A549 (cell line): ENCODE measurements at regions not wholly inside any gene's neighbourhood (a gene's known extent, or its start where the extent isn't known, plus 50 kb on each side); places are given as distances from the start of the nearest gene placed in this dataset.

Source experiments
- ATAC-seq, 2 experiments: fragments of 200-7000 bp in 1 of 2; fragments of >200 bp in 1 of 2; cut with Nextera tagmentation in 1 of 2; cut with Tn5 transposase in 1 of 2; 3 replicates each; pipeline versions ENCODE4 v1.8.0 to v1.9.1; 2018 to 2020; ENCODE audit warnings: mild to moderate bottlenecking in 1 of 2, moderate library complexity in 1 of 2
- CTCF ChIA-PET: fragments of 300-600 bp; sonication (Branson Sonifier 250); formaldehyde crosslinking; extraction: SDS; loops from one replicate; lab custom pipeline; 2021; ENCODE audit warnings: antibody characterized with exemption, inconsistent platforms; lab: Yijun Ruan, JAX
- POLR2A ChIA-PET: fragments of 350-600 bp; formaldehyde crosslinking; extraction: SDS; loops from one replicate; lab custom pipeline; 2021; ENCODE audit warnings: antibody characterized with exemption, inconsistent platforms; lab: Yijun Ruan, JAX
- DNase-seq, 2 experiments: peaks; one replicate each; pipeline versions ENCODE4 v3.0.0 to v3.0.0-alpha.2; 2011 to 2016; ENCODE audit warnings: low read depth in 1 of 2, low spot score in 1 of 2
- FAIRE-seq: peaks from 2 replicates; lab custom pipeline; 2011; peaks lifted over from hg19 to GRCh38; lab: Jason Lieb, UNC
- H3K27ac ChIP-seq, 2 experiments: fragments of >200 bp; sonication (Bioruptor Twin); formaldehyde crosslinking; 3 replicates each; pipeline ENCODE4 v1.5.1; 2016 to 2017
- H3K4me1 ChIP-seq: fragments of >200 bp; sonication (Bioruptor Twin); formaldehyde crosslinking; 3 replicates; pipeline ENCODE4 v1.6.1; 2016
- H3K4me2 ChIP-seq: fragments of >200 bp; sonication (Bioruptor Twin); formaldehyde crosslinking; 3 replicates; pipeline ENCODE4 v1.6.1; 2016
- H3K4me3 ChIP-seq: fragments of >200 bp; sonication (Bioruptor Twin); formaldehyde crosslinking; 3 replicates; pipeline ENCODE4 v1.5.1; 2016
- H3K9me3 ChIP-seq: fragments of >200 bp; sonication (Bioruptor Twin); formaldehyde crosslinking; 3 replicates; pipeline ENCODE4 v1.6.1; 2016
- CHD4 ChIP-seq: fragments of 200-600 bp; sonication (generic); IDR thresholded peaks from 2 replicates; pipeline ENCODE4 v1.6.1; 2016; ENCODE audit warnings: antibody characterized with exemption, mild to moderate bottlenecking, borderline replicate concordance
- EHMT2 ChIP-seq: fragments of 200-600 bp; sonication (generic); IDR thresholded peaks from 2 replicates; pipeline ENCODE4 v1.6.1; 2016; ENCODE audit warnings: antibody characterized with exemption, low read depth, mild to moderate bottlenecking, moderate library complexity
- FOSB ChIP-seq: fragments of 250-450 bp; sonication (Bioruptor Pico); IDR thresholded peaks from 2 replicates; pipeline ENCODE4 v1.5.0; 2020; ENCODE audit warnings: mild to moderate bottlenecking, moderate library complexity
- FOXS1 ChIP-seq: fragments of 250-450 bp; sonication (Bioruptor Pico); IDR thresholded peaks from 2 replicates; pipeline ENCODE4 v1.5.0; 2020; ENCODE audit warnings: mild to moderate bottlenecking, moderate library complexity
- GATA3 ChIP-seq: IDR thresholded peaks from 2 replicates; pipeline ENCODE4 v1.6.1; 2012; ENCODE audit warnings: borderline replicate concordance
- HES2 ChIP-seq: fragments of >200 bp; sonication (Bioruptor Twin); formaldehyde crosslinking; IDR thresholded peaks from 2 replicates; pipeline ENCODE4 v1.6.1; 2016
- HEYL ChIP-seq: fragments of 250-450 bp; sonication (Bioruptor Pico); IDR thresholded peaks from 2 replicates; pipeline ENCODE4 v1.8.0; 2021; ENCODE audit warnings: mild to moderate bottlenecking, moderate library complexity
- HOXA7 ChIP-seq: fragments of 250-450 bp; sonication (Bioruptor Pico); IDR thresholded peaks from 2 replicates; pipeline ENCODE4 v1.5.0; 2020; ENCODE audit warnings: mild to moderate bottlenecking, moderate library complexity
- HOXB5 ChIP-seq: fragments of 250-450 bp; sonication (Bioruptor Pico); IDR thresholded peaks from 2 replicates; pipeline ENCODE4 v1.5.0; 2020; ENCODE audit warnings: mild to moderate bottlenecking, moderate library complexity
- JUN ChIP-seq, 2 experiments: fragments of >200 bp; sonication (Bioruptor Twin); formaldehyde crosslinking; IDR thresholded peaks; 2 replicates in 1 of 2; 3 replicates in 1 of 2; pipeline ENCODE4 v1.6.1; 2016 to 2017
- JUNB ChIP-seq: fragments of >200 bp; sonication (Bioruptor Twin); formaldehyde crosslinking; IDR thresholded peaks from 2 replicates; pipeline ENCODE4 v1.6.1; 2016
- MYC ChIP-seq: IDR thresholded peaks from 2 replicates; pipeline ENCODE4 v1.6.1; 2012; ENCODE audit warnings: mild to moderate bottlenecking, inconsistent platforms, low read length, improper control_type of control experiment, borderline replicate concordance
- PHF8 ChIP-seq: fragments of 200-600 bp; sonication (generic); IDR thresholded peaks from 2 replicates; pipeline ENCODE4 v1.6.1; 2016; ENCODE audit warnings: low read depth, mild to moderate bottlenecking, antibody characterized with exemption, moderate library complexity, borderline replicate concordance
- POLR2AphosphoS2 ChIP-seq: conservative IDR thresholded peaks from 2 replicates; pipeline ENCODE4 v1.6.1; 2012; ENCODE audit warnings: low read length, improper control_type of control experiment, inconsistent platforms
- REST ChIP-seq: fragments of 200-600 bp; sonication (generic); IDR thresholded peaks from 2 replicates; pipeline ENCODE4 v1.6.1; 2016; ENCODE audit warnings: antibody characterized with exemption, mild to moderate bottlenecking, moderate library complexity
- SMC3 ChIP-seq: fragments of >200 bp; sonication (Bioruptor Twin); formaldehyde crosslinking; IDR thresholded peaks from 3 replicates; pipeline ENCODE4 v1.6.1; 2018; ENCODE audit warnings: inconsistent platforms
- ZNF302 ChIP-seq: fragments of 250-450 bp; sonication (Bioruptor Pico); IDR thresholded peaks from 2 replicates; pipeline ENCODE4 v1.9.0; 2021; ENCODE audit warnings: inconsistent platforms, mild to moderate bottlenecking, moderate library complexity
- WGBS: methylation state at CpG from one replicate; pipeline ENCODE4 v1.1.6; 2017; ENCODE audit errors: missing lambda C conversion rate; 5-methylcytosine and 5-hydroxymethylcytosine counted together
- TF ChIP-seq, protein P1 (sequence below): fragments of 450-650 bp; IDR thresholded peaks from 2 replicates; pipeline ENCODE4 v1.6.1; 2014; ENCODE audit warnings: antibody characterized with exemption
- TF ChIP-seq, protein P2 (sequence below): fragments of >200 bp; sonication (Bioruptor Twin); formaldehyde crosslinking; IDR thresholded peaks from 3 replicates; pipeline ENCODE4 v1.6.1; 2016
- TF ChIP-seq, protein P3 (sequence below): IDR thresholded peaks from 2 replicates; pipeline ENCODE4 v1.6.1; 2012

GRCh38 chr1:106868828-106869227, 187.6 kb upstream of the PRMT6 start:
- H3K27ac ChIP-seq = no peak overlapping the region
- DNase-seq (no peak), FAIRE-seq (no peak), ATAC-seq (no peak)
- no peak for TF ChIP-seq FOXS1
- TF ChIP-seq, protein P1, sequence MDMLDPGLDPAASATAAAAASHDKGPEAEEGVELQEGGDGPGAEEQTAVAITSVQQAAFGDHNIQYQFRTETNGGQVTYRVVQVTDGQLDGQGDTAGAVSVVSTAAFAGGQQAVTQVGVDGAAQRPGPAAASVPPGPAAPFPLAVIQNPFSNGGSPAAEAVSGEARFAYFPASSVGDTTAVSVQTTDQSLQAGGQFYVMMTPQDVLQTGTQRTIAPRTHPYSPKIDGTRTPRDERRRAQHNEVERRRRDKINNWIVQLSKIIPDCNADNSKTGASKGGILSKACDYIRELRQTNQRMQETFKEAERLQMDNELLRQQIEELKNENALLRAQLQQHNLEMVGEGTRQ = no peak
- TF ChIP-seq SMC3 = no peak
- no peak for TF ChIP-seq ZNF302 (CRISPR knock-in tag)
- TF ChIP-seq, protein P2, sequence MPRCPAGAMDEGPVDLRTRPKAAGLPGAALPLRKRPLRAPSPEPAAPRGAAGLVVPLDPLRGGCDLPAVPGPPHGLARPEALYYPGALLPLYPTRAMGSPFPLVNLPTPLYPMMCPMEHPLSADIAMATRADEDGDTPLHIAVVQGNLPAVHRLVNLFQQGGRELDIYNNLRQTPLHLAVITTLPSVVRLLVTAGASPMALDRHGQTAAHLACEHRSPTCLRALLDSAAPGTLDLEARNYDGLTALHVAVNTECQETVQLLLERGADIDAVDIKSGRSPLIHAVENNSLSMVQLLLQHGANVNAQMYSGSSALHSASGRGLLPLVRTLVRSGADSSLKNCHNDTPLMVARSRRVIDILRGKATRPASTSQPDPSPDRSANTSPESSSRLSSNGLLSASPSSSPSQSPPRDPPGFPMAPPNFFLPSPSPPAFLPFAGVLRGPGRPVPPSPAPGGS = no peak
- no peak overlapping the region for H3K4me2 ChIP-seq
- ChIA-PET POLR2A (no interaction called here), CTCF (no interaction called here)
- WGBS = 0% methylated on average over 1 of the region's 1 CpG
- no peaks in the 10 kb centered on the region for H3K4me1 ChIP-seq
- no peak overlapping the region for H3K4me3 ChIP-seq
- H3K9me3 ChIP-seq = no peaks in the 10 kb centered on the region

- no peaks in the 10 kb centered on the region for H3K4me1 ChIP-seq
- TF ChIP-seq POLR2AphosphoS2 (no peak), CHD4 (no peak), PHF8 (no peak), REST (no peak)
- TF ChIP-seq, protein P3, sequence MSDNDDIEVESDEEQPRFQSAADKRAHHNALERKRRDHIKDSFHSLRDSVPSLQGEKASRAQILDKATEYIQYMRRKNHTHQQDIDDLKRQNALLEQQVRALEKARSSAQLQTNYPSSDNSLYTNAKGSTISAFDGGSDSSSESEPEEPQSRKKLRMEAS = no peak
- no peaks in the 10 kb centered on the region for H3K9me3 ChIP-seq
- no peak for FAIRE-seq
- CTCF ChIA-PET = no interaction called here
- no peak overlapping the region for H3K4me2 ChIP-seq
- POLR2A ChIA-PET = no interaction called here
- DNase-seq = no peak
- H3K27ac ChIP-seq = no peak overlapping the region
- no peak for ATAC-seq
- no peak overlapping the region for H3K4me3 ChIP-seq
- 0% methylated on average over 1 of the region's 1 CpG for WGBS
These were observed 180.9 kb upstream of the PRMT6 start for GRCh38 chr1:106875622-106876021.

GRCh38 chr1:106876384-106876783, 180.1 kb upstream of the PRMT6 start:
- FAIRE-seq (no peak), ATAC-seq (no peak), DNase-seq (no peak)
- WGBS = 19% methylated on average over 3 of the region's 3 CpGs
- Histone ChIP-seq H3K4me3 (no peak overlapping the region), H3K9me3 (no peaks in the 10 kb centered on the region), H3K27ac (no peak overlapping the region), H3K4me1 (no peaks in the 10 kb centered on the region), H3K4me2 (no peak overlapping the region)
- ChIA-PET POLR2A (no interaction called here), CTCF (no interaction called here)
- TF ChIP-seq FOSB (CRISPR knock-in tag) (no peak), GATA3 (no peak)

DNA sequence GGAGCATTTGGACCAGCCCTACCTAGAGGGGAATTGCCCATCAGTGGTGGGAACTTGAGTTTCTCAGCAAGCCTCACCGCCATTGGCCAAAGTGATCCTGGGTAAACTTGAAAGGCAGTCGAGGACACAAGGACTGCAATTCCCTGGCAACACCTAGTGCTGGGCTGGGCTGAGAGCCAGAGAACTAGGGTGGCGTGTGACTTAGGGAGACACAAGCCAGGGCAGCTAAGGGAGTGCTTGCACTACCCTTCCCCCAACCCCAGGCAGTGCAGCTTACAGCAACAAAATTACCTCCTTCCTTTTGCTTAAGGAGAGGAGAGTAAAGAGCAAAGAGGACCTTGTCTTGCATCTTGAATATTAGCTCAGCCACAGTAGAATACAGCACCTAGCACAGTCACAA, 176.9 kb upstream of the PRMT6 start:
- ChIA-PET POLR2A (no interaction called here), CTCF (no interaction called here)
- no peaks in the 10 kb centered on the region for H3K4me1 ChIP-seq
- no peak overlapping the region for H3K27ac ChIP-seq
- no peak overlapping the region for H3K4me2 ChIP-seq
- 7% methylated on average over 2 of the region's 3 CpGs for WGBS
- DNase-seq (no peak), FAIRE-seq (no peak), ATAC-seq (no peak)
- H3K4me3 ChIP-seq = no peak overlapping the region
- TF ChIP-seq HEYL (CRISPR knock-in tag) (no peak), JUN (IDR thresholded peaks at IDR 0.05) (no peak), EHMT2 (no peak), HES2 (no peak), REST (no peak), HOXA7 (CRISPR knock-in tag) (no peak), HOXB5 (CRISPR knock-in tag) (no peak), JUNB (no peak), MYC (no peak)
- no peaks in the 10 kb centered on the region for H3K9me3 ChIP-seq
